ENCODE measurements at regions not wholly inside any gene's neighbourhood (a gene's known extent, or its start where the extent isn't known, plus 50 kb on each side); places are given as distances from the start of the nearest gene placed in this dataset.
"Not testable (repeated sequence)": the region's sequence is repeated elsewhere in the genome, so short reads cannot be mapped to it uniquely, and the experiment has no call there.

GRCh38 chr3:88301996-88302393, 152.2 kb downstream of the C3orf38 start:
- H3K36me3 ChIP-seq: no peaks in the 10 kb centered on the region
- no peaks in the 10 kb centered on the region for H3K4me1 ChIP-seq
- H3K4me3 ChIP-seq: no peak overlapping the region
- DNase-seq (ENCODE audit: low spot score in 2 of 2): no peak
- no peaks in the 10 kb centered on the region for H3K27me3 ChIP-seq
- TF ChIP-seq POLR2AphosphoS5 (IDR thresholded peaks at IDR 0.05): no peak
- TF ChIP-seq CTCF (IDR thresholded peaks at IDR 0.05): no peak
- TF ChIP-seq POLR2A (IDR thresholded peaks at IDR 0.05): no peak
- H3K9me3 ChIP-seq: no peaks in the 10 kb centered on the region
- intact Hi-C loops (cut with DNase I; ENCODE audit: low total_unique reads): no loop called here
- H3K27ac ChIP-seq: no peak overlapping the region

GRCh38 chr3:88303331-88303904, 153.7 kb downstream of the C3orf38 start:
- DNase-seq (ENCODE audit: low spot score in 2 of 2); H3K4me3 ChIP-seq; H3K36me3 ChIP-seq; H3K9me3 ChIP-seq; H3K4me1 ChIP-seq; H3K27ac ChIP-seq; intact Hi-C loops (cut with DNase I; ENCODE audit: low total_unique reads); H3K27me3 ChIP-seq: not testable (repeated sequence)

DNA sequence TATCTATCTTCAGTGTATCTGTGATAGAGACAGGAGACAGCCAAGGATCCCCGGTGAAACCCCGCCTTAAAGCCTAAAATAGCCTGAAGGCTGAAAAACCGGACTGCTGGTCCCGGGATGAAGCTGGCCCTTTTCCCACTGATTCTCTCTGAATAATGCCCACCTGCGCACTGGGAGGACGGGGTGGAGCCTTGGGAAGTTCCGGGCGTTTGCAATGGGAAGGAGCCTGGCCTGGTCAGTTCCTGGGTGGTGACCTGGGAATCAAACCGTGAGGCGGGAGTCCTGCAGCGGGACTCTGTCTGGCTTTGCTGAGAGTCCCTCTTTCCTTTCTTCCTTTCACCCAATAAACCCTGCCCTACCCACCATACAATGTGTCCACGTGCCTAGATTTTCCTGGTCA, 157.9 kb downstream of the C3orf38 start:
- H3K36me3 ChIP-seq: no peaks in the 10 kb centered on the region
- H3K9me3 ChIP-seq: no peaks in the 10 kb centered on the region
- intact Hi-C loops (cut with DNase I; ENCODE audit: low total_unique reads): no loop called here
- H3K27ac ChIP-seq: no peak overlapping the region
- no peak for DNase-seq (ENCODE audit: low spot score in 2 of 2)
- H3K4me3 ChIP-seq: no peak overlapping the region
- no peaks in the 10 kb centered on the region for H3K4me1 ChIP-seq
- no peak for TF ChIP-seq CTCF (IDR thresholded peaks at IDR 0.05)
- TF ChIP-seq POLR2A (IDR thresholded peaks at IDR 0.05): no peak
- TF ChIP-seq POLR2AphosphoS5 (IDR thresholded peaks at IDR 0.05): no peak
- no peaks in the 10 kb centered on the region for H3K27me3 ChIP-seq

DNA sequence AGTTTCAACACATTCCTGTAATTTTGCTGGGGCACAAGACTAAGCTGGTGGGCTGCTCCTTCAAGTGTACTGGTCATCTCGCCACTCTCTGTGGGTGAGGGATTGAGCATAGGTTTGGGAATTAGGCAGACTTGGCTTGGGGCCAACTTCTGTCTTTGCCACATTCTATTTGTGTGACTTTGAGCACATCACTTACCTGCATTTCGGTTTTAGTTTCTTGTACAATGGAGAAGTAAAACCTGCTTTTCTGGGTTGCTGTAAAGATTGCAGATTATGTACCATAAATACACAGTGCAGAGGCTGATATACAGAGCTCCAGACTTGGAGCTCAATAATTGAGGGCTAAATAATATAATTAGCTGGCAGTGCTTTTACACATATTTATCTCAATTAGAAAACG, 162.1 kb downstream of the C3orf38 start:
- no peak for DNase-seq (ENCODE audit: low spot score in 2 of 2)
- TF ChIP-seq POLR2AphosphoS5 (IDR thresholded peaks at IDR 0.05): no peak
- no peak for TF ChIP-seq POLR2A (IDR thresholded peaks at IDR 0.05)
- TF ChIP-seq CTCF (IDR thresholded peaks at IDR 0.05): no peak

GRCh38 chr3:88312256-88312655, 162.5 kb downstream of the C3orf38 start:
- Histone ChIP-seq H3K27ac (no peak overlapping the region), H3K4me1 (no peaks in the 10 kb centered on the region), H3K9me3 (no peaks in the 10 kb centered on the region), H3K36me3 (no peaks in the 10 kb centered on the region), H3K4me3 (no peak overlapping the region), H3K27me3 (no peaks in the 10 kb centered on the region)
- TF ChIP-seq CTCF (IDR thresholded peaks at IDR 0.05) (no peak), POLR2A (IDR thresholded peaks at IDR 0.05) (no peak), POLR2AphosphoS5 (IDR thresholded peaks at IDR 0.05) (no peak)
- DNase-seq (ENCODE audit: low spot score in 2 of 2): no peak
- intact Hi-C loops (cut with DNase I; ENCODE audit: low total_unique reads): no loop called here

More for the DNA sequence above, 162.1 kb downstream of the C3orf38 start:
- Histone ChIP-seq H3K27me3 (no peaks in the 10 kb centered on the region), H3K9me3 (no peaks in the 10 kb centered on the region), H3K36me3 (no peaks in the 10 kb centered on the region), H3K4me1 (no peaks in the 10 kb centered on the region), H3K27ac (no peak overlapping the region), H3K4me3 (no peak overlapping the region)
- intact Hi-C loops (cut with DNase I; ENCODE audit: low total_unique reads): no loop called here

DNA sequence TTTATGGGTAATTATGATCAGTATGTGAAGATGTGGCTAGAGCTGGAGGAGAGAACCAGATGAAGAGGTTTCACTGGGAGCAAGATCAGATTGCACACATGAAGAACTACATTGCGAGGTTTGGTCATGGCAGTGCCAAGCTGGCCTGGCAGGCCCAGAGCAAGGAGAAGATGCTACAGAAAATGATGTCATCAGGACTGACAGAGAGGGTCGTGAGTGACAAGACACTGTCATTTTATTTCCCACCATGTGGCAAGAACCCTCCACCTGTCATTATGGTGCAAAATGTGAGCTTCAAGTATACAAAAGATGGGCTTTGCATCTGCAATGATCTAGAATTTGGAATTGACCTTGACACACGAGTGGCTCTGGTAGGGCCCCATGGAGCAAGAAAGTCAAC, 168.3 kb downstream of the C3orf38 start:
- intact Hi-C loops (cut with DNase I; ENCODE audit: low total_unique reads): no loop called here

More for the DNA sequence above, 168.3 kb downstream of the C3orf38 start:
- no peaks in the 10 kb centered on the region for H3K27me3 ChIP-seq
- no peaks in the 10 kb centered on the region for H3K9me3 ChIP-seq
- H3K4me1 ChIP-seq: no peaks in the 10 kb centered on the region
- H3K4me3 ChIP-seq: no peak overlapping the region
- DNase-seq (ENCODE audit: low spot score in 2 of 2): no peak
- TF ChIP-seq POLR2A (IDR thresholded peaks at IDR 0.05) (no peak), POLR2AphosphoS5 (IDR thresholded peaks at IDR 0.05) (no peak)
- H3K27ac ChIP-seq: no peak overlapping the region
- H3K36me3 ChIP-seq: no peaks in the 10 kb centered on the region

Measured in breast epithelium (tissue), 4 donors.